HEK293T (cell line): ENCODE measurements at regions not wholly inside any gene's neighbourhood (a gene's known extent, or its start where the extent isn't known, plus 50 kb on each side); places are given as distances from the start of the nearest gene placed in this dataset.

Experiments used
- ELF4 ChIP-seq: fragments of 450-650 bp; IDR thresholded peaks from 2 replicates; pipeline ENCODE4 v1.6.1; 2017; ENCODE audit warnings: antibody characterized with exemption
- FOXK2 ChIP-seq: fragments of 450-650 bp; IDR thresholded peaks from 2 replicates; pipeline ENCODE4 v1.6.1; 2016; ENCODE audit warnings: mild to moderate bottlenecking
- FOXM1 ChIP-seq: fragments of 450-650 bp; IDR thresholded peaks from 2 replicates; pipeline ENCODE4 v1.6.1; 2017; ENCODE audit warnings: mild to moderate bottlenecking, borderline replicate concordance
- L3MBTL2 ChIP-seq: fragments of 450-650 bp; conservative IDR thresholded peaks from 2 replicates; pipeline ENCODE4 v1.6.1; 2016; ENCODE audit warnings: mild to moderate bottlenecking
- PKNOX1 ChIP-seq: fragments of 450-650 bp; IDR thresholded peaks from 2 replicates; pipeline ENCODE4 v1.6.1; 2016
- SP1 ChIP-seq: fragments of 450-650 bp; IDR thresholded peaks from 2 replicates; pipeline ENCODE4 v1.6.1; 2017

GRCh38 chr21:24870633-24871032 is 736.6 kb downstream of the MRPL39 start:
- TF ChIP-seq PKNOX1, result no peak
- no peak for TF ChIP-seq SP1
- no peak for TF ChIP-seq FOXM1
- TF ChIP-seq L3MBTL2, result no peak
- TF ChIP-seq ELF4, result no peak
- TF ChIP-seq FOXK2, result no peak
